Peyer's patch (tissue), 4 donors: ENCODE measurements at regions not wholly inside any gene's neighbourhood (a gene's known extent, or its start where the extent isn't known, plus 50 kb on each side); places are given as distances from the start of the nearest gene placed in this dataset.

Experiments used
- CTCF ChIP-seq, 6 experiments: fragments of 450-650 bp in 4 of 6; fragments of 200-600 bp in 2 of 6; sonication (generic) in 1 of 6; IDR thresholded peaks; one replicate each; pipeline ENCODE4 v1.5.1; 2017 to 2019; ENCODE audit warnings: antibody characterized with exemption in 6 of 6, mild to moderate bottlenecking in 3 of 6, moderate library complexity in 1 of 6
- POLR2A ChIP-seq, 2 donors: fragments of 450-650 bp; IDR thresholded peaks; one replicate each; pipeline ENCODE4 v1.5.1; 2017; ENCODE audit warnings: antibody characterized with exemption in 2 of 2, mild to moderate bottlenecking in 2 of 2, moderate library complexity in 2 of 2

GRCh38 chr5:174581479-174581878 is 142.9 kb upstream of the MSX2 start:
- TF ChIP-seq POLR2A (IDR thresholded peaks at IDR 0.05) (no peak), CTCF (IDR thresholded peaks at IDR 0.05) (peak in 4 of 6 experiments; percentile 14 to 58 (median 50))
